K562 (cell line): ENCODE measurements at regions not wholly inside any gene's neighbourhood (a gene's known extent, or its start where the extent isn't known, plus 50 kb on each side); places are given as distances from the start of the nearest gene placed in this dataset.

Source experiments
- CBX1 ChIP-seq: sonication (generic); IDR thresholded peaks from 2 replicates; pipeline ENCODE4 v1.6.1; 2016; ENCODE audit warnings: antibody characterized with exemption, low read depth, mild to moderate bottlenecking
- CTCF ChIP-seq, 3 experiments: IDR thresholded peaks in 2 of 3; conservative IDR thresholded peaks in 1 of 3; 2 replicates each; pipeline ENCODE4 v1.5.1; 2011 to 2012; ENCODE audit warnings: low read length in 3 of 3, mild to moderate bottlenecking in 3 of 3, control low read depth in 2 of 3, improper control_type of control experiment in 1 of 3, inconsistent platforms in 1 of 3, low read depth in 1 of 3, mixed read lengths in 1 of 3, moderate library complexity in 1 of 3; ENCODE audit not compliant: insufficient read depth in 2 of 3
- RBM39 ChIP-seq: fragments of 200-400 bp; formaldehyde crosslinking; optimal IDR thresholded peaks from 2 replicates; pipeline ENCODE3; 2018; ENCODE audit warnings: low read depth, low read length
- SPI1 ChIP-seq: IDR thresholded peaks from 2 replicates; pipeline ENCODE4 v1.6.1; 2011; ENCODE audit warnings: low read depth, low read length, control low read depth, borderline replicate concordance
- TEAD4 ChIP-seq, 2 experiments: sonication (generic) in 1 of 2; formaldehyde crosslinking in 1 of 2; IDR thresholded peaks; 2 replicates each; pipeline versions ENCODE4 v1.6.1 to v1.8.0; 2012 to 2022; ENCODE audit warnings: borderline replicate concordance in 1 of 2, inconsistent platforms in 1 of 2, low read length in 1 of 2, mild to moderate bottlenecking in 1 of 2, missing genetic modification reagents in 1 of 2
- ZBTB33 ChIP-seq: sonication (generic); formaldehyde crosslinking; IDR thresholded peaks from 2 replicates; pipeline ENCODE4 v1.8.1; 2023; ENCODE audit warnings: mild to moderate bottlenecking, missing genetic modification reagents
- ZKSCAN8 ChIP-seq: fragments of 200-800 bp; sonication (Bioruptor generic); IDR thresholded peaks from 2 replicates; pipeline ENCODE4 v1.6.1; 2016; ENCODE audit warnings: missing genetic modification characterization, missing compliant biosample characterization
- ZNF274 ChIP-seq: IDR thresholded peaks from 2 replicates; pipeline ENCODE4 v1.6.1; 2011; ENCODE audit warnings: low read depth, mild to moderate bottlenecking, low read length, moderate library complexity, borderline replicate concordance

- no peak for TF ChIP-seq ZNF274
- TF ChIP-seq ZKSCAN8 = no peak
- no peak for TF ChIP-seq CTCF (IDR thresholded peaks at IDR 0.05 in 2 of 3, conservative IDR thresholded peaks at IDR 0.05 in 1 of 3; ENCODE audit: insufficient read depth in 2 of 3, low read depth in 1 of 3, low read length in 3 of 3)
- TF ChIP-seq TEAD4 (IDR thresholded peaks at IDR 0.05; ENCODE audit: low read length) = no peak
- no peak for TF ChIP-seq TEAD4 (CRISPR knock-in tag; IDR thresholded peaks at IDR 0.05; ENCODE audit: borderline replicate concordance)
- TF ChIP-seq SPI1 = no peak
- TF ChIP-seq RBM39 = no peak
- no peak for TF ChIP-seq CBX1
- TF ChIP-seq ZBTB33 = no peak
Measured at GRCh38 chr15:69973880-69974279, 123.8 kb downstream of the TLE3 start.
